ENCODE measurements at regions not wholly inside any gene's neighbourhood (a gene's known extent, or its start where the extent isn't known, plus 50 kb on each side); places are given as distances from the start of the nearest gene placed in this dataset.

DNA sequence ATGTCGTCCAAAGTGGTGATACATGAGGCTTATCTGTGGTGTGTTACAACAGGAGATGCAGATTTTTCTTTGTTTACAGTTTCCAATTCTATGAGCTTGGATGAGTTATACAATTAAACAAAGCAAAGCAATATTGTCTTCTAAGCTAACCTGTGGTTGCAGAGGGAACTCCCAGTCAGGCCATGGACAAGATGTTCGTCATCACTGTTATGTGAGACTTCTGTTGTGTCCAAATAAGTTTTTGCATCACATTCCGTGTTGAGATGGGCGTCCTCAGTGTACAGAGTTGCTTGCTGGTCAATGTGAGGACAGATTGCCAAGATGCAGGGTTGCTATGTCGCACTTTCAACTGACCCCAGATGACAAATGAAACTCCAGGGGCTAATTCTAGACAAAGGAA, 189.3 kb downstream of the IRF8 start:
- Histone ChIP-seq H3K27me3 (replicated peaks; ENCODE audit: insufficient read depth) (no peaks in the 10 kb centered on the region), H3K4me3 (no peak overlapping the region), H3K36me3 (no peaks in the 10 kb centered on the region), H3K9me3 (no peaks in the 10 kb centered on the region), H3K27ac (no peak overlapping the region), H3K4me1 (replicated peaks) (no peaks in the 10 kb centered on the region)
- TF ChIP-seq POLR2AphosphoS5 (IDR thresholded peaks at IDR 0.05), result no peak
- TF ChIP-seq, protein P1, sequence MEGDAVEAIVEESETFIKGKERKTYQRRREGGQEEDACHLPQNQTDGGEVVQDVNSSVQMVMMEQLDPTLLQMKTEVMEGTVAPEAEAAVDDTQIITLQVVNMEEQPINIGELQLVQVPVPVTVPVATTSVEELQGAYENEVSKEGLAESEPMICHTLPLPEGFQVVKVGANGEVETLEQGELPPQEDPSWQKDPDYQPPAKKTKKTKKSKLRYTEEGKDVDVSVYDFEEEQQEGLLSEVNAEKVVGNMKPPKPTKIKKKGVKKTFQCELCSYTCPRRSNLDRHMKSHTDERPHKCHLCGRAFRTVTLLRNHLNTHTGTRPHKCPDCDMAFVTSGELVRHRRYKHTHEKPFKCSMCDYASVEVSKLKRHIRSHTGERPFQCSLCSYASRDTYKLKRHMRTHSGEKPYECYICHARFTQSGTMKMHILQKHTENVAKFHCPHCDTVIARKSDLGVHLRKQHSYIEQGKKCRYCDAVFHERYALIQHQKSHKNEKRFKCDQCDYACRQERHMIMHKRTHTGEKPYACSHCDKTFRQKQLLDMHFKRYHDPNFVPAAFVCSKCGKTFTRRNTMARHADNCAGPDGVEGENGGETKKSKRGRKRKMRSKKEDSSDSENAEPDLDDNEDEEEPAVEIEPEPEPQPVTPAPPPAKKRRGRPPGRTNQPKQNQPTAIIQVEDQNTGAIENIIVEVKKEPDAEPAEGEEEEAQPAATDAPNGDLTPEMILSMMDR (IDR thresholded peaks at IDR 0.05), result no peak
- TF ChIP-seq POLR2A (IDR thresholded peaks at IDR 0.05), result no peak
- 79% methylated on average over 5 of the region's 5 CpGs for WGBS
- no peak for DNase-seq (ENCODE audit: low spot score)
- intact Hi-C loops (cut with DNase I), result no loop called here

DNA sequence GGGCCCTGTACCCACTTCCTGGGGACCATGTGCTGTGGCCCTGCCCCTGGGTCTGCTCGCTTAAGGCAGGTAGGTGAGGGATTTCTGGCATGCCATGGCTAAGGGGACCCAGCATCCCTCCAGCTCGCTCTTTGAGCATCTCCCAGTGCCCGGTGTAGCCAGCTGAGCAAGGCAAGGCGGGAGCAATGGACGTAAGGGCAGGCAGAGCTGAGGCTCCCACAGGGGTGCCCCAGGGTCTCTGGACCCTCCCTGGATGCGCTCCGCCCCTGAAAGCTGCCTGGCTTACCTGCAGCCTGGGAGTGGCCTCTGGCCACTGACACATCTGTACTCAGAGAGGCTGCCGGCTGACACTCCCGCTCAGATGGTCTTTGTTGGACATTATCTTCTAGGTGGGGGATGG, 189.9 kb downstream of the IRF8 start:
- DNase-seq (ENCODE audit: low spot score), result no peak
- TF ChIP-seq POLR2AphosphoS5 (IDR thresholded peaks at IDR 0.05) (no peak), POLR2A (IDR thresholded peaks at IDR 0.05) (no peak)
- TF ChIP-seq, protein P1 (IDR thresholded peaks at IDR 0.05), result no peak
- H3K36me3 ChIP-seq, result no peaks in the 10 kb centered on the region
- no peak overlapping the region for H3K4me3 ChIP-seq
- WGBS, result 89% methylated on average over 8 of the region's 9 CpGs
- no peaks in the 10 kb centered on the region for H3K4me1 ChIP-seq (replicated peaks)
- no peaks in the 10 kb centered on the region for H3K27me3 ChIP-seq (replicated peaks; ENCODE audit: insufficient read depth)
- no peak overlapping the region for H3K27ac ChIP-seq
- no peaks in the 10 kb centered on the region for H3K9me3 ChIP-seq
- intact Hi-C loops (cut with DNase I), result no loop called here

DNA sequence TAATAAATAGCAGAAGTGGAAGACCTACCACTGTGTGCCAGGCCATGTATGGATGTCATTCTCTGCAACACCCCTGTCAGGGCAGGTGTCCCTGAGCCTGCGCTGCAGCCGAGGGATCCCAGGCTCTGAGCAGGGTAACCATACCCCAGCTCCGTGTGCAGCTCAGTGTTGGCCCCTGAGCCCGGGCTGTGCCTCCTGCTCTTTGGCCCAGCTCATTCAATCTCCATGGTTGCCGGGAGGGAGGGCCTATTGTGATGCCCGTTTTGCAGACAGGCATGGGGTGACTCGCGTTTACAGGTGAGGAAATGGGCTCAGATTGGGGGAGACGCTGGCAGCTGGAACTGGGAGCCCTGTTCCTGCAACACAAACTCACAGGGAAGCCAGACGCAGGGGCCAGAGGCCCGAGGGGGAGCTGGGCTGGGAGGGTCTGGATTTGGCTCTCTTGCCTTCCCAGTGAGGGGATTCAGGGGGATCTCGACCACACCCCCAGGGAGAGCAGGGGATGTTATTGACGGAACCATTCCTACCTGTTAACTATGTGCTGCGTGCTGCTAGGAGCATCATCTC, 190.5 kb downstream of the IRF8 start:
- WGBS, result 83% methylated on average over 14 of the region's 14 CpGs
- no peak for TF ChIP-seq POLR2AphosphoS5 (IDR thresholded peaks at IDR 0.05)
- TF ChIP-seq, protein P1 (IDR thresholded peaks at IDR 0.05), result no peak
- no peak for TF ChIP-seq POLR2A (IDR thresholded peaks at IDR 0.05)
- intact Hi-C loops (cut with DNase I), result no loop called here
- no peaks in the 10 kb centered on the region for H3K27me3 ChIP-seq (replicated peaks; ENCODE audit: insufficient read depth)
- H3K27ac ChIP-seq, result no peak overlapping the region
- no peak overlapping the region for H3K4me3 ChIP-seq
- no peaks in the 10 kb centered on the region for H3K36me3 ChIP-seq
- DNase-seq (ENCODE audit: low spot score), result no peak
- no peaks in the 10 kb centered on the region for H3K9me3 ChIP-seq
- no peaks in the 10 kb centered on the region for H3K4me1 ChIP-seq (replicated peaks)

DNA sequence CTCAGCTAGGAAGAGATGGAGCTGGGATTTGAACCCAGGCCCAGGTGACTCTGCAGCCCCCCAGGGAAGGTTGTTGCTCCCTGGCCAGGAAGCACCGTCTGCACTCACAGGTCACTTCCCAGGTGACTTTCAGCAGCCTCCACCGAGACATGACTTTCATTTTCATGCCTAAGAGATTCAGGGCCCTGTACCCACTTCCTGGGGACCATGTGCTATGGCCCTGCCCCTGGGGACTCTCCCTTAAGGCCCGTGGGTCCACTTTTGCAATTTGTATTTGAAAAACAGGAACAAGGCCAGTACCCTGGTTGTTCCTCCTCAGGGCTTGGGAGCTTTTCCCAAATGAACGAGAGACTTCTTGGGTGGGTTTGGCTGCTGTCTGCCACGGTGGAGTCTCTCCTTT, 191.0 kb downstream of the IRF8 start:
- no peaks in the 10 kb centered on the region for H3K27me3 ChIP-seq (replicated peaks; ENCODE audit: insufficient read depth)

More for the DNA sequence above, 191.0 kb downstream of the IRF8 start:
- no peaks in the 10 kb centered on the region for H3K36me3 ChIP-seq
- intact Hi-C loops (cut with DNase I), result no loop called here
- H3K9me3 ChIP-seq, result no peaks in the 10 kb centered on the region
- H3K27ac ChIP-seq, result no peak overlapping the region
- DNase-seq (ENCODE audit: low spot score), result no peak
- TF ChIP-seq POLR2AphosphoS5 (IDR thresholded peaks at IDR 0.05), result no peak
- TF ChIP-seq, protein P1 (IDR thresholded peaks at IDR 0.05), result no peak
- TF ChIP-seq POLR2A (IDR thresholded peaks at IDR 0.05), result no peak
- 69% methylated on average over 5 of the region's 5 CpGs for WGBS
- H3K4me1 ChIP-seq (replicated peaks), result no peaks in the 10 kb centered on the region
- H3K4me3 ChIP-seq, result no peak overlapping the region
